COLO668 (cell line): ENCODE measurements at regions not wholly inside any gene's neighbourhood (a gene's known extent, or its start where the extent isn't known, plus 50 kb on each side); places are given as distances from the start of the nearest gene placed in this dataset.
"Not testable (repeated sequence)": the region's sequence is repeated elsewhere in the genome, so short reads cannot be mapped to it uniquely, and the experiment has no call there.

Experiments used
- DNase-seq: peaks from one replicate; lab custom pipeline; 2025; ENCODE audit not compliant: unreplicated experiment; lab: John Stamatoyannopoulos, UW

DNA sequence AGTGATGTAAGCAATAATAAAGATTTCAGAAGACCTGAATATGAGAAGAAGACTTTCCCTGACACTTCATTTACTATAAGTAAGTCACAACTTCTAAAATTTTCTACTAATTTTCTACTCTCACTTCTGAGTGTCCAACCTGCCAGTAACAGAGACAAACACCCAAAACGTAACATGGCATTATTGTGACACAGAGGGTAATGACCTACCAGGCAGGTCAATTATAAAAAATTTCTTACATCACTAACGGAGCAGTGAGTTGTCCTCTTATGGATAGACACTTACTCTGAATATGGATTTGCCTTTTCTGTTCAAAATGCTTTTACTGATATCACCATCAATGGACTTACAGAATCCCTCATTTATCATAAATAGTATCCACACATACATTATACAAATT, 405.9 kb upstream of the MAGEB16 start:
- no peak for DNase-seq

DNA sequence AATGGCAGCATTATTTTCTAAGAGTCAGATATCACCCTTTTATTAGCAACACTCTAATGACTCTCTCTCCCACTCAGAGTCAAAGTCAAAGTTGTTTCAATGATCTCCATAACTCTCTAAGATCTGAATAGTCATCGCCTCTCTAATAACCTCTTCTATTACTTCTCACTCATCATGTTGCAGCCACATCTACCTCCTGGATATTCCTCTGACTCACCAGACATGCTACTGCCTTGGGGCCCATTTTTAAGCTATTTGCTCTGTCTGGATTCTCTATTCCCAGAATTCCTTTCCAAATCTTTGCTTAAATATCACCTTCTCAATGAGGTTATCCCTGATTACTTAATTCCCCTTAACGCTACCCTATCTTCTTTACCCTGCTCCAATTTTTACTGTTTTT, 391.8 kb upstream of the MAGEB16 start:
- DNase-seq = no peak

DNA sequence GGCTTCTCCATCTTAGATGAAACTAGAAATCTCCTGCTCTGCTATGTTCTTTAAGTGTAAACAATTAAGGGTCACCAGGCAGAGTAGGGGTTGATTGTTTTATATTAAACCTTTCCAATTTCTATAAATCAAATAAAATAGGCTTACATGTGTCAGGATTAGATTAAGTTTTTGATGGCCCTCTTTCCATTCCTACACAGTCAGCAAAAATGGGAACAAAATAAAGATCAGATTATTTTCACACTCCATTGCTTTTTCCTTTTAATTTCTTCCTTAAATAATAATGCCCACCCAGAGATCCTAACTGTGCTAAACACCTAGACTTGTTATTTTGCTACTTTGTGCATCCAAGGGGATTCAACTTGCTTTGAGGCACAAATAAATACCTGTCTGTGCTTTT, 381.4 kb upstream of the MAGEB16 start:
- no peak for DNase-seq

DNA sequence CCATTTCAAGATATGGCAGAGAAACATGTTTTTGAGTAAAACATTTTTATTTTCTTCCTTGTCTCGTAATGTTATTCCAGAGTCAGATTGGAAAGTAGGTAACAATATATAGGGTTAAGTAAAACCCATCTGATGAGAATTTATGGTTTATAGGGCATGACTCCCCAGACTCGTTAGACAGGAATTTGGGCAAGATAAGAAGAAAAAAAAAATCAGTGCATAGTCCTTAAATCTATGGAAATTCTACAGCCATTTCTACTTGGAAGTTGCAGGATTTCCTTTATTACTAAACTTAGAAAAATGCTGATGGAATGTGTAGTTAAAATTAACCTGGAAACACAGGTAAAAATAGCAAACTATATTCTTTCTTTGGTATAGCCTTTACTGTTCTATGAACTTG, 366.1 kb upstream of the MAGEB16 start:
- DNase-seq = no peak

DNA sequence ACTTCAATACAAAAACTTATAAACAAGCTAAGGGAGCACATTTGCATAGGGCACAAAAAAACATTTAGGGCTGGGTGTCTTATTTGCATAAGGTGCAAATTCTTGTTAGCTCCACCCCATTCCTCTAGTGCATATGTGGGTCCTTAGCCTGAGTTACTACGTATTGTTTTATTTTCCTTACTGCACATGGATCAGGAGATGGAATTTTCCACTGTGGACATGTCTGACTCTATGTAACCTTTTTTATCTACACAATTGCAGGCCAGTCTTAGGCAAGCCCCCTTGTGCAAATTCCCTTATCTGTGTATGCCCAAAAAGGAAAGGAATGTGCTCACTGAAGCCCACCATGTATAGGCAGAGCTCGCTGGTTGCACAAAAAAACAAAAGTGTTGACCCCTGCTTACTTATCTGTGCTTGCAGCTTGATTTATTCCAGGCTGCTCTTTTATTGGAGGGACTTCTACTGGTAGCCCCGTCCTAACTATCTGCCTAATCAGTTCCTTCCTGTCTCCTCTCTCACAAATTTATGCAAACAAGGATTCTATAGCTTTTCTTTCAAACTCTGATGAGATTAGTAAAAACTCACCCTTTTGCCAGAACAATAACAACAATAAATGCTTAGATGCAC, 359.0 kb upstream of the MAGEB16 start:
- no peak for DNase-seq

DNA sequence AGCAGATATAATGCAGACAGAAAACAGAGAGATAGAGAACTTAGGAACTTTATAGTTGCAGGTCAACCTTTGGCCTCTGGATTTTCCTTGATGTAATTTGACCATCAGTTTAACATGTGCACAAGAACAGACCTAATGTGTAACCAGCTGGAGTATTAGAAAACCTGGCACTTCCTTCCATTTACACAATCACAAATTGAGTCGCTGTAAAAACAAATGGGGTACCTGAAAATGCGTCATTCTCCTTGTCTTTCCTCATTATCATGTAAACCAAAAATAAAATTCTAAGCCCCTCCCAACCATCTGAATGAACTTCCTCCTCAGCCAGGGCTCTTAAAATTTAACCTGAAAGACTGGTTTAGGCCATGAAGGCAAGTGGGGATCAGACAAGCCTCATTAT, 358.4 kb upstream of the MAGEB16 start:
- no peak for DNase-seq

DNA sequence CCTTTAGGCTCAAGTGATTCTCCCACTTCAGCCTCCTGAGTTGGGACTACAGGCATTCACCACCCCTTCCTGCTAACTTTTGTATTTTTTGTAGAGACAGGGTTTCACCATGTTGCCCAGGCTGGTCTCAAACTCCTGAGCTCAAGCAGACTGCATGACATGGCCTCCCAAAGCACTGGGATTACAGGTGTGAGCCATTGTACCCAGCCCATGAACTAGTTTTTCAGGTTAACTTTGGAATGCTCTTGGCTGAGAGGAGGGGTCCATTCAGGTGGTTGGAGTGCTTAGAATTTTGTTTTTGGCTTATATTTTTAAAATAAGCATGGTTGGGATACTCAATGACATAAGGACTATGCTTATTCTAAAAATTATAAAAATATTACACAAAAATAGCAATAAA, 355.7 kb upstream of the MAGEB16 start:
- DNase-seq = no peak

DNA sequence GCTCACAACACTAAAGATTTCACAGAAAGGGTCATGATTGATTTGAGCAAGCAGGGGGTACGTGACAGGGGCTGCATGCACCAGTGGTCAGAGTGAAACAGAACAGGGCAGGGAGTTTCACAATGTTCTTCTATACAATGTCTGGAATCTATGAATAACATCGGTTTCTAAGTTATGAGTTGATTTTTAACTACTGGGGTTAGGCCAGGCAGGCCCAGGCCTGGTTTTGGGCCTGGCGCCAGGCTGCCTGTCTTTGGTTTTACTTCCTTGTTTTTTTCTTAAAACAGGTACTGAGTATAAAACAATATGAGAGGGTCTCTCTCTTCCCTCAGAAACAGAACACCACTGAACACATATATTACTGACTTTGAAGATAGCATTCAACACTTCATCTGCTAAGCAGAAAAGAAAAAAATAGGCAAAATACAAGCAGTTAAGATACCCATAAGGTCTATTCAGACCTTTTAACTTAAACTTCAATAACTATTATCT, 355.0 kb upstream of the MAGEB16 start:
- DNase-seq = not testable (repeated sequence)

DNA sequence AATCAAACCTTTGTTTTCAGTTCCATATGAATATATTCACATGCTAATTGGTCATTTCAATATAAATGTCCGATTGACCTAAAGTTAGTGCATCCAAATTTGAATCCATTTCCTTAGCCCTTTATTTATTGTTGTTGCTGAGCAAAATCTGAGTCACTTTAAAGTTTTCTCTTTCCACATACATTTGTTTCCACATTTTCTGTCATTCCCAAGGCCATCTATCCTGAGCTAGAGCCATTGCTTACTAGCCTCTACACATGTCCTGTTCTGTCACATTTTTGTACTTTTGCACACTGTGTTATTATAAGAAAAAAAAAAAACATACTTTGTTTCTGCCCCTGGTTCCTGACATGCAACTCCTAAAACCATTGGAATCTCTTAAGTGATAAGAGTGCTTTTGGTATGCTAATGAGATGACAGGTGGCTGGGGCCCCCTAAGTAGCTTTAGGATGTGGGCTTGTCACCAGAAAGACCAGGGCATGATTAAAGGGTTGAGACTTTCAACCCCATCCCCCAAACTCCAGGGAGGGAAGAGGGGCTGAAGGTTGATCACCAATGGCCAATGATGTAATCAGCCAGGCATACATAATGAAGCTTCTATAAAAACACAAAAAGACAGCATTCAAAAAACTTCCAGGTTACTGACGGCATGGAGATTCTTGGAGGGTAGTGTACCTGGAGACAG, 353.3 kb upstream of the MAGEB16 start:
- no peak for DNase-seq

DNA sequence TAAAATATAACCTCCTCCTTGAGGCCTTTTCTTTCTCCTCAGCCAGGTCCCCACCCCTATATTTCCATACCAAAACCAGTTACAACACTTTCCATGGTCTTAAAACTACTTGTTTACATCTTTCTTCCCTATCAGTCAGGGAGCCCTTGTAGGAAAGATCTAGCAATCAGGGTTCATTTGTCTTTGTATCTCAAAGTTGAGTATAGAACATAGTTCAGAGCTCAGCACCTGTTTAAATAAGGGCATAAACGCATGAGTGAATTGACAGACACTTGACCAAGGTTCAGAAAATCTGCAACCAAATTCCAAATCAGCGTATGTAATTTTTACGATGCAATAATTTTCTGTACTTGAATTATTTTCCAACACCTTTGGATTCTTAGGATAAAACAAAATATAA, 352.2 kb upstream of the MAGEB16 start:
- no peak for DNase-seq

DNA sequence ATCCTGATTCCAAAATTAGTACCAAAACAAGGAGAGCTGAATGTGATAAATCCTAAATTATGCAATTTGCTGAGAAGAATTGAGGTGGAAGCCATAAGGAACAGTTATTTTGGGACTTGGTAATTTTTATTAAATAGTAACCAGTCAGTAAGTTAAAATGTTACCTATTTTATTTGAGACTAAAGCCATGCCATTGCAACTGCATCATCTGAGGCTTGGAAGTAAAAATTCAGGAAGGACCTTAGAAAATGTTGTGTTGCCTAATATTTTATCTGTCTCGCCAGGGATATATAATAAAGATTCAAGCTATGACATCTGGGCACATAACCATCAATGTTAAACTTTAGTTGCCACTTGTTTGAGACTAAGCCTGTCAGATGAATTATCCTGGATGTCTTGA, 341.3 kb upstream of the MAGEB16 start:
- no peak for DNase-seq

DNA sequence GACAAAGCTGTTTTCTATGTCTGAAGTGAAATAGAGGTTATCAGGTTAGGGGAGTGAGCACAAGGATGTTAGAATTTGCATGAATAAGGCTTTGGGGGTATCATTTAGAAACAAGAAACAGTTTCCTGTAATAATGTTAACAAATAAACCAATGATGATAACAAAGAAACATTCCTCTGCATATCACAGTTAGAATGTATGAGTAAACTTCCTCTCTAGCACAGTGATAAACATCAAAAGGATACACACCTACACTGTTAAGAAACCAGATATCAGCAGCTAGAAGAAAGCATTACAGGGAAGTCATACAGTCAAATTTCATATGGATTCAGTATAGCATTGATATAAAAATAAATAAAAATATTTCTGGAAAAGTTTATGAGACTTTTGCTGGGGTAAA, 340.0 kb upstream of the MAGEB16 start:
- no peak for DNase-seq

DNA sequence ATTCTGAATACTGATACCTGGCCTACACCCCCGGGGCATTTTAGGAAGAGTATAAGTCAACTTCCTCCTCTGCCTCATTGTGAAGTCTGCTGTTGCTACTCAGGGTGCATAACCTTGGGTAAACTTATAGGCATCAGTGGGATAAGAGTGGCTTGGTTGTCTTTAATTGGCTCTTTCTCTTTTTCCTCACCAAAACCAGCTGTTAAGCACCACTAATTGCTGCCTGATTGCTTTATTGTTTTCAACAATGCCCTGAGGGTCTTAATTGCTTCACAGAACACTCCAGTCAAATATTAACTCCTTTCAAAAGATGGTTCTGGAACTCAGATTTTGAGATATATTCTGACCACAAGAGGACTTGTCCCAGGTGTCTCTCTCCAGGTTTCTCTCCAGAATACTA, 337.0 kb upstream of the MAGEB16 start:
- no peak for DNase-seq

DNA sequence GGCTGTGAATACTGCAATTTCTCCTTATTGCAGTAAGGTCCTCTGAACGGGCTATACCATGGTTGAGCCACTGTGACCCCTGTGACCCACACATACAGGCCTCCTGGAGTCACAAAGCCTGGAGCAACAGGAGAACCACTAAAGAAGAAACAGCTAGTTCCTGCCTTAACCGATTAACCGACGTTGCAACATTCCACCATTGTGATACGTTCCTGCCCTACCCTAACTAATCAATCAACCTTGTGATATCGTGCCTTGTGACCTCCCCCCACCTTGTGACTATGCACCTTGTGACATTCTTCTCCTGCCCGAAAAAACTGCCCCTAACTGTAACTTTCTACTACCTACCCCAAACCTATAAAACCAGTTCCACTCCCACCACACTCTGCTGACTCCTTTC, 301.5 kb upstream of the MAGEB16 start:
- DNase-seq = not testable (repeated sequence)

DNA sequence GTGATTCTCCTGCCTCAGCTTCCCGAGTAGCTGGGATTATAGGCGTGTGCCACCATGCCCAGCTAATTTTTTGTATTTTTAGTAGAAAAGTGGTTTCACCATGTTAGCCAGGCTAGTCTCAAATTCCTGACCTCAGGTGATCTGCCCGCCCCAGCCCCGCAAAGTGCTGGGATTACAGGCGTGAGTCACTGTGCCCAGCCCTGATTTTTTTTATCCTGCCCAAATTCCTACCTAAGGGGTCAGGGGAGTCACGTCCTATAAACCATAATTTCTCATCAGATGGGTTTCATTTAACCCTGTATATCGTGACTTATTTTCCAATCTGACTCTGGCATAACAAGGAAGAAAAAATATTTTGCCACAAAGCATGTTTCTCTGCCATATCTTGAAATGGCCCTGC, 300.7 kb upstream of the MAGEB16 start:
- DNase-seq = not testable (repeated sequence)

DNA sequence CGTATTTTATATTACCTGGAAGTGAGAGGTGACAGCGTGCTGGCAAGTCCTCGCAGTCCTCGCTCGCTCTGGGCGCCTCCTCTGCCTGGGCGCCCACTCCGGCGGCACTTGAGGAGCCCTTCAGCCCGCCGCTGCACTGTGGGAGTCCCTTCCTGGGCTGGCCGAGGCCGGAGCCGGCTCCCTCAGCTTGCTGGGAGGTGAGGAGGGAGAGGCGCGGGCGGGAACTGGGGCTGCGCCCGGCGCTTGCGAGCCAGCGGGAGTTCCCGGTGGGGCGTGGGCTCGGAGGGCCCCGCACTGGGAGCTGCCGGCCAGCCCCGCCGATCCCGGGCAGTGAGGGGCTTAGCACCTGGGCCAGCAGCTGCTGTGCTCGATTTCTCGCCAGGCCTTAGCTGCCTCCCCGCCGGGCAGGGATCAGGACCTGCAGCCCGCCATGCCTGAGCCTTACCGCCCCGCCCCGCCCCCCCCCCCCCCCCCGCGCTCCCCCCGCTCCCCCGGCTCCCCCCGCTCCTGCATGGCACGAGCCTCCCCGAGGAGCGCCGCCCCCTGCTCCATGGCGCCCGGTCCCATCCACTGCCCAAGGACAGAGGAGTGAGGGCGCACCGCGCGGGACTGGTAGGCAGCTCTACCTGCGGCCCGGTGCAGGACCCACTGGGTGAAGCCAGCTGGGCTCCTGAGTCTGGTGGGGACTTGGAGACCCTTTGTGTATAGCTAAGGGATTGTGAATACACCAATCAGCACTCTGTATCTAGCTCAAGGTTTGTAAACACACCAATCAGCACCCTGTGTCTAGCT, 298.9 kb upstream of the MAGEB16 start:
- DNase-seq = no peak

DNA sequence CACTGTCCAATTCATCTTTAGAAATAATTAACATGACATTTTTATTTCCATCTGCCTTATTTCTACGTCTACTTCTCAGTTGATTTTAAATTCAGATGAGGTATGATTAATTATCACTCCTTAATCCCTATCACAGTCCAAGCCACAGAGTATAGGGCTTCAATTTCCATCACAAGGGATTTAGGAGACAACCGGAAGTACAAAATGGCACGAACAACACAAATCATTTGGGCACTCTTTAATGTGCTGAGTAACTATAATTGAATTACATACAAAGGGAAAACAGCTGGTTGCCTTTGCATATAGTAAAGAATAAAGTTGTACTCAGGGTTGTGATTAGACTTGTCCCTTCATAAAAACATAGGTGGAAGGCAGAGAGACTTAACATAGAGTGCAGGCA, 290.4 kb upstream of the MAGEB16 start:
- DNase-seq = no peak

DNA sequence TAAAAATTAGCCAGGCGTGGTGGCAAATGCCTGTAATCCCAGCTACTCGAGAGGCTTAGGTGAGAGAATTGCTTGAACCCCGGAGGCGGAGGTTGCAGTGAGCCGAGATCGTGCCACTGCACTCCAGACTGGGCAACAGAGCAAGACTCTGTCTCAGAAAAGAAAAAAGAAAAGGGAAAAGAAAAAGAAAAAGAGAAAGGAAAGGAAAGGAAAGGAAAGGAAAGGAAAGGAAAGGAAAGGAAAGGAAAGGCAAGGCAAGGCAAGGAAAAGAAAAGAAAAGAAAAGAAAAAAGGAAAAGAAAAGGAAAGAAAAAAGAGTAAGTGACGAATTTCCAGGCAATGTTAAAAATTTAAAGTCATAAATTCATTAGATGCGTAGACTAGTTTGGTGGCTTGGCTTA, 250.1 kb upstream of the MAGEB16 start:
- DNase-seq = not testable (repeated sequence)

DNA sequence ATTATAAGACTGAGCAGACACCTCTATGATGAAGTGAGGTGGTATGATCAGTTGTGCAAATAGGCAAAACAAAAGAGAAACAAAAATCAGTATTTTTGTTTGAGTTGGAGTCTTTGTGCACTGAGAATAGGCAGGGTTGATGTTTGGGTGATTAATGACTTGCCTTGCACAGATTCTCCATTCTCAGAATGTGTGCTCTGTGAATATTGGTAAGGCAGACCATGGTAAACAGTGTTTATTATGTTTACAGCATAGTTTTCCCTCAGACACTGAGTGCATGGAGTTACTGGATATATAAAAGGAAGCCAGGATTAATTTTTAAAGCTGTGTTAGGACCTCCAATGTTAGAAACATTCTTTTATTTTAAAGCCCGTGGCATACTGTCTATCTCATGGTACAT, 240.2 kb upstream of the MAGEB16 start:
- no peak for DNase-seq

DNA sequence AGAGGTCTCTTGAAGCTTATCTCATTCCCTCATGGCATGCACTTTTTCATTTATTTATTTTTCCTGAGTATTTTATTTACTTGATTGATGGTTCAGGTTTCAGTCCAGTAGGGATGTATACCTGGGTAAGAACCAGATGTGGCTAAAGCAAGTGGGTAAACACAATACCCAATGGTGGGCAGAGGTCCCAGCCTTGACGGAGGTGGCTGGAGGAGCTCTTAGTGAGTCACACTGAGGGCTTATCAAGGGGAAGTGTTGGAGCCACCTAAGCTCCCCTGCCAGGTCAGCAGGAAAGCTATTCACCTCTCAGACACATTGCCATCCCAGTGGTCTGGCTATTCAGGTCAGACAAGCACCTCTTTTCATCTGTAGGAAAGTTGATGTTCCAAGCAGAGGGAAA, 236.2 kb upstream of the MAGEB16 start:
- DNase-seq = no peak

DNA sequence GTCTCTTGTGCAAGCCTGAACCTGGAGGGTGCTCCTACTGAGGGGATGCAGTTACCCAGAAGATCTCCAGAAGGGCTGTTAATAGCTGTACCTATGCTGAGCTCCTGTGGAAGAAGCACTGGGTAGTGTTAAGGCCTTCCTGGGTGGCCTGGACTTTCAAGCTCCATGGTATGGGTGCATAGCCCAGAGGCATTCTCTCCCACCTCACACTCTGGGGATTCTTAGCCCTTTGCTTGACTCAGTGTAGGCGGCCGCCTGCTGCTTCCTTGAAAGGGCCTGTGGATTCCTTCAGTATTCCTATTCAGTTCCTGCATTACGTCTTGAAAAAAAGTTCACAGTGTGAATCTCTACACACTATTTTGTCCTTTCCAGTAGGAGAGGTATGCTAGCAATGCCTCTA, 235.7 kb upstream of the MAGEB16 start:
- no peak for DNase-seq

DNA sequence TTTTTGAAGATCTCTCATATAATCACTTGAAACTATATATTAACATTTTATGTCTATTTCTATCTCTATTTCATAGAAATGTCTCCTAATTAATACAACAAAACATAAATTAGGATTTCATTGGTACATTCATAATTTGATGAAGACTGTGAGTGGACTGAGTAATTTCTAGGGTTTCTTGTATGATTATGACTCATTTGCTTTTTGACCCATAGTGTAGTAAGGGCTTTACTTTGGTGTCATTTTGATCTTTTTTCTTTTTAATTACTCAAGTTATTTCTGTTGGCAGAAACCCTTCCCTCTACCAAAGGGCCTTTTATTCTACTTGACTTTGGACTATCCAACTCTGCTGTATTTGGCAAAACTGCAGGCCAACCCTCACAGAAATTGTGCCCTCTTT, 207.9 kb upstream of the MAGEB16 start:
- DNase-seq = no peak
